GM18867 (cell line): ENCODE measurements at regions not wholly inside any gene's neighbourhood (a gene's known extent, or its start where the extent isn't known, plus 50 kb on each side); places are given as distances from the start of the nearest gene placed in this dataset.
"Not testable (repeated sequence)": the region's sequence is repeated elsewhere in the genome, so short reads cannot be mapped to it uniquely, and the experiment has no call there.

Experiments
- ATAC-seq: cut with Tn5 transposase; IDR thresholded peaks from one replicate; pipeline ENCODE4 v1.9.1; 2021; ENCODE audit warnings: mild to moderate bottlenecking, moderate library complexity; ENCODE audit not compliant: unreplicated experiment

GRCh38 chr5:120140501-120140900, 323.6 kb upstream of the PRR16 start:
- no peak for ATAC-seq

DNA sequence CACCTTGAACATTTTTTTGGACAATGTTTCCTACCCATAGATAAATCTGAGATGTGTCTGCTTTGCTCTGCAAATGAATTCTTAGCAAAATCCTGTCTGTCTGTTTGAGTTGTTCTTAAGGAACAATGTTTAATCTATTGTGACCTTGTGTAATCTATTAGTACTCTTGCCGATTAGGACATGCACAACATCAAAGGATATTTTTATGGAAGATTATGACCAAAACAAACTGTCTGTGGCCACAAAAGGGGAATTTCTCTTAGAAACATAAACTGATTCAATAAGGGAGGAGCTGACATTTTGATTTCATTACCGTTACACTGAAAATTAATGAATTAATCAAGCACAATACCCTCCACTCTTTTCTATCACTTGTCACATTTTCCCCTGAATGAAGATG, 323.0 kb upstream of the PRR16 start:
- no peak for ATAC-seq

GRCh38 chr5:120146787-120147186, 317.3 kb upstream of the PRR16 start:
- no peak for ATAC-seq

DNA sequence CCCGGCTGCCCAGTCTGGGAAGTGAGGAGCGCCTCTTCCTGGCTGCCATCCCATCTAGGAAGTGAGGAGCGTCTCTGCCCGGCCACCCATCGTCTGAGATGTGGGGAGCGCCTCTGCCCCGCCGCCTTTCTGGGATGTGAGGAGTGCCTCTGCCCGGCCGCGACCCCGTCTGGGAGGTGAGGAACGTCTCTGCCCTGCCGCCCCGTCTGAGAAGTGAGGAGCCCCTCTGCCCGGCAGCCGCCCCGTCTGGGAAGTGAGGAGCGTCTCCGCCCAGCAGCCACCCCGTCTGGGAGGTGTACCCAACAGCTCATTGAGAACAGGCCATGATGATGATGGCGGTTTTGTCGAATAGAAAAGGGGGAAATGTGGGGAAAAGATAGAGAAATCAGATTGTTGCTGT, 316.2 kb upstream of the PRR16 start:
- ATAC-seq, result not testable (repeated sequence)

GRCh38 chr5:120150770-120151169, 313.3 kb upstream of the PRR16 start:
- no peak for ATAC-seq

DNA sequence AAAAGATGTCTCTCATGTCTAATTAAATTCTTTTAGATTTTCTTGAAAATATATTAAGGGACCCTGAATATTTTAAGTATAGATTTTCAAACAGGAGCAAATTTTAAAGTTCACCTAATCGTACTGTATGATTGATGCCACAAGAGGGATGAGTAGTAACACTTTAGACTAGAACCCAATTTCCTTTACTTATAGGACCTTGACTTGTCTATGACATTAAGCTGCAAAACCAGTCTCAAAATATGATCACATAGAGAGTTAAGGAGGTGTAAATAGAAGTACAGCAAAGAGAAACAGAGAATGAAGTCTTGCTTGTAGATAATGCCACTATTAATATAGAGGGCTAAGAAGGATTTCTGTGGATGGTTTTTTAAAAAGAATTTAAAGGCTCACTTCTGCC, 312.9 kb upstream of the PRR16 start:
- ATAC-seq, result no peak

- ATAC-seq, result no peak
These were observed 312.3 kb upstream of the PRR16 start for GRCh38 chr5:120151825-120152224.

- ATAC-seq, result no peak
These were observed 311.6 kb upstream of the PRR16 start for GRCh38 chr5:120152472-120152871.

- ATAC-seq, result no peak
These were observed 311.2 kb upstream of the PRR16 start for GRCh38 chr5:120152931-120153330.

- no peak for ATAC-seq
These were observed 310.5 kb upstream of the PRR16 start for GRCh38 chr5:120153551-120153950.

DNA sequence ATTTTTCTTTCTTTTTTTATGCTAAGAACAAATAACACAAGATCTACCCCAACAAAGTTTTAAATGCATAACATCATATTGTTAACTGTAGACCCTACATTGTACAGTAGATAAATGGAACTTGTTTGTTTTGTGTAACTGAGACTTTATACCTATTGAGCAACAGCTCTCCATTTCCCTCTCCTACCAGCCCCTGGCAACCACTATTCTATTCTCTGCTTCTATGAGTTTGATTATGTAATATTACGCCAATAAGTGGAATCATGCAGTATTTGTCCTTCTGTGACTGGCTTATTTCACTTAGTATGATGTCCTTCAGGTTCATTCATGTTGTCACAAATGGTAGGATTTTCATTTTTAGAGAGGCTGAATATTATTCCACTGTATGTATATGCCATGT, 308.2 kb upstream of the PRR16 start:
- no peak for ATAC-seq

DNA sequence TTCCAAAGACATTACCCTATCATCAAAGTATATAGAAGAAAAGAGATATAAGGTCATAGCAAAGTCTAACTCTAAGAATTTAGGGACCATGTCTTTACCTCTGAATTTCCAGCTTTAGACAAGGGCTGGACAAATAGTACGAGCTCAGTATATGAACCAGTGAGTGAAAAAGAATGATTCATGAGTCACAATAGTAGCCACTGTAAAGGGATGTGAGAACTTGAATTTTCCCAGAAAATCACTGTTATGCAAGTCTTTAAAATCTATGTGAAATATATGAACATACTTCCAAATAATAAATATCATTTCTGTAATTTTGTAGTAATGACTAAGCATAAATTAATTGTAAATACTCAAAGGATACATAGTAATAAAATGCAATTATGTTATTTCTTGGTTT, 305.9 kb upstream of the PRR16 start:
- ATAC-seq, result no peak

DNA sequence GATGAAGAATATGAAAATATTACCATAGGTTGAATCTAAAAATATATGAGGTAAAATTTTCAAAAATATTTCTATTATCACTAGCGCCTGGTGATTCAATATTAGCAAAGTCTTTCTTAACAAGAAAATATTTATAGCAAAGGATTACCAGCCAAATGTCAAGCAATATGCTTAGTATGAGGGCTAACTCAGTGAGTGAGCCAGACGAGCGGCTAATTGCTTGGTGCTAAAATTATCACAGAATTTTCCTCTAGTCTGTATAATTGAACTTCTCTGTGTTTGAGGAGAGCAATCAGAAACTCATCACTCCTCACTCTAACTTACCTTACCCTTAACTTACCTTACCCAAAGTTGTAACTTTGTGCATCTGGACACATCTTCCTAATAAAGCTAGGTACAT, 304.9 kb upstream of the PRR16 start:
- ATAC-seq, result no peak

- ATAC-seq, result no peak
These were observed 303.8 kb upstream of the PRR16 start for GRCh38 chr5:120160124-120160895.

- ATAC-seq, result no peak
These were observed 301.8 kb upstream of the PRR16 start for GRCh38 chr5:120162321-120162720.

- ATAC-seq, result no peak
These were observed 300.1 kb upstream of the PRR16 start for GRCh38 chr5:120164037-120164436.

GRCh38 chr5:120164986-120165385, 299.1 kb upstream of the PRR16 start:
- ATAC-seq, result no peak

GRCh38 chr5:120173125-120173524, 291.0 kb upstream of the PRR16 start:
- ATAC-seq, result no peak

DNA sequence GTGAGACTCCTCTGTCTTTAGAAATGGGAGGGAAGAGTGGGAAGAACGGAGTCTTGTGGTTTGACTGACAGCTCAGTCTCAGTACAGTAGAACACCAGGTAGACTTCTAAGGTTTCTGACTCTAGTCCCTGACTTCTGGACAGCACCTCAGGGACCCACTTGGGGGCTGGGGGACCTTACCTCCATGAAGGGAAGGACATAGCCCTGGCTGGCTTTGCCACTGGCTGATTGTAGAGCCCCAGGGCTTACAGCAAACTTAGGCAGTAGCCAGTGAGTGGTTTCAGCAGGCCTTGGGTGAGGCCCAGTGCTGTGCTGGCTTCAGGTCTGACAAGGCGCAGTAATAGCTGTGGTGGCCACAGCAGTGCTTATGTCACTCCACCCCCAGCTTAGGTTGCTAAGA, 290.0 kb upstream of the PRR16 start:
- ATAC-seq, result no peak

GRCh38 chr5:120181238-120181637, 282.9 kb upstream of the PRR16 start:
- ATAC-seq, result not testable (repeated sequence)

- ATAC-seq, result not testable (repeated sequence)
These were observed 269.4 kb upstream of the PRR16 start for GRCh38 chr5:120194650-120195049.

- no peak for ATAC-seq
These were observed 264.5 kb upstream of the PRR16 start for GRCh38 chr5:120199559-120199958.

DNA sequence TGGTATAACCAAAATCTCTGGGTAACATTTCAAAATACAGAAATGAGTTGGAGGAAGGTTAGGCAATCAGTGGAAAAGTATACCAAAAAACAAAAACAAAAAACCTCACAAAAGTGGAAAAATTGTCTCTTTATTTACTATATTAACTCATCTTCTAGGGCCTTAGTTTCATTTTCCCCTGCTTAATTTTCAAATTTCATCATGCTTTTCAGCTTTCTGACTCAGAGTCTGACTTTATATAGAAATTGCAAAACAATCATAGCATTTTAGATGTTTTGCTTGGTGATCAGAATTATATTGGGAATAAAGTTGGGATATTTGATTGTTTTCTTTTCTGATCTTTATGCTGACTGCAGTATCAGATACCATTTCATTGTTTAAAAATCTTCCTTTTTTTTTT, 257.0 kb upstream of the PRR16 start:
- no peak for ATAC-seq
